GM21576 (cell line): ENCODE measurements at regions not wholly inside any gene's neighbourhood (a gene's known extent, or its start where the extent isn't known, plus 50 kb on each side); places are given as distances from the start of the nearest gene placed in this dataset.
"Not testable (repeated sequence)": the region's sequence is repeated elsewhere in the genome, so short reads cannot be mapped to it uniquely, and the experiment has no call there.

Experiments used
- ATAC-seq: cut with Tn5 transposase; IDR thresholded peaks from one replicate; pipeline ENCODE4 v1.9.1; 2021; ENCODE audit warnings: mild to moderate bottlenecking, moderate library complexity; ENCODE audit not compliant: unreplicated experiment

- ATAC-seq, result no peak
These were observed 127.3 kb downstream of the TENT5A start for GRCh38 chr6:81625216-81625615.

- ATAC-seq, result no peak
These were observed 128.0 kb downstream of the TENT5A start for GRCh38 chr6:81624453-81624852.

GRCh38 chr6:81623106-81623759, 129.2 kb downstream of the TENT5A start:
- ATAC-seq, result no peak

GRCh38 chr6:81621816-81622395, 130.6 kb downstream of the TENT5A start:
- ATAC-seq, result no peak

GRCh38 chr6:81614292-81614691, 138.2 kb downstream of the TENT5A start:
- no peak for ATAC-seq

- no peak for ATAC-seq
These were observed 138.9 kb downstream of the TENT5A start for GRCh38 chr6:81613606-81614005.

- ATAC-seq, result no peak
These were observed 140.3 kb downstream of the TENT5A start for GRCh38 chr6:81612136-81612535.

- ATAC-seq, result no peak
These were observed 142.7 kb downstream of the TENT5A start for GRCh38 chr6:81609736-81610135.

- no peak for ATAC-seq
These were observed 143.7 kb downstream of the TENT5A start for GRCh38 chr6:81608776-81609175.

GRCh38 chr6:81606965-81607381, 145.5 kb downstream of the TENT5A start:
- ATAC-seq, result no peak

- ATAC-seq, result no peak
These were observed 147.0 kb downstream of the TENT5A start for GRCh38 chr6:81605526-81605925.

- ATAC-seq, result no peak
These were observed 150.6 kb downstream of the TENT5A start for GRCh38 chr6:81601918-81602317.

- ATAC-seq, result not testable (repeated sequence)
These were observed 152.0 kb downstream of the TENT5A start for GRCh38 chr6:81600488-81600887.

- ATAC-seq, result no peak
These were observed 158.0 kb downstream of the TENT5A start for GRCh38 chr6:81594501-81594900.

GRCh38 chr6:81590314-81590691, 162.2 kb downstream of the TENT5A start:
- ATAC-seq, result no peak

- ATAC-seq, result no peak
These were observed 162.8 kb downstream of the TENT5A start for GRCh38 chr6:81589465-81590313.

- not testable (repeated sequence) for ATAC-seq
These were observed 166.8 kb downstream of the TENT5A start for GRCh38 chr6:81585686-81586085.

- not testable (repeated sequence) for ATAC-seq
These were observed 168.3 kb downstream of the TENT5A start for GRCh38 chr6:81584156-81584555.

GRCh38 chr6:81575442-81575841, 177.0 kb downstream of the TENT5A start:
- no peak for ATAC-seq

- no peak for ATAC-seq
These were observed 180.5 kb downstream of the TENT5A start for GRCh38 chr6:81572020-81572419.

- no peak for ATAC-seq
These were observed 181.8 kb downstream of the TENT5A start for GRCh38 chr6:81570681-81571080.

- no peak for ATAC-seq
These were observed 183.5 kb downstream of the TENT5A start for GRCh38 chr6:81568973-81569372.
